ENCODE measurements at regions not wholly inside any gene's neighbourhood (a gene's known extent, or its start where the extent isn't known, plus 50 kb on each side); places are given as distances from the start of the nearest gene placed in this dataset.

- Mint-ChIP-seq H3K4me3 (no peak overlapping the region), H3K36me3 (ENCODE audit: low read depth) (no peaks in the 10 kb centered on the region), H3K9me3 (no peaks in the 10 kb centered on the region), H3K27me3 (ENCODE audit: low read depth) (no peaks in the 10 kb centered on the region), H3K4me1 (peaks cover 8% of the 10 kb centered on the region), H3K27ac (ENCODE audit: unreplicated experiment) (peak overlapping the region; percentile 16)
- no peak for TF ChIP-seq CTCF (conservative IDR thresholded peaks at IDR 0.05)
- no peak for DNase-seq (ENCODE audit: low read depth, low spot score)
Measured at GRCh38 chr5:34580983-34581382, 75.1 kb upstream of the RAI14 start.

GRCh38 chr5:34582371-34582770, 73.8 kb upstream of the RAI14 start:
- TF ChIP-seq CTCF (conservative IDR thresholded peaks at IDR 0.05), result no peak
- H3K27ac Mint-ChIP-seq (ENCODE audit: unreplicated experiment), result no peak overlapping the region
- H3K36me3 Mint-ChIP-seq (ENCODE audit: low read depth), result no peaks in the 10 kb centered on the region
- no peaks in the 10 kb centered on the region for H3K9me3 Mint-ChIP-seq
- H3K4me3 Mint-ChIP-seq, result no peak overlapping the region
- H3K27me3 Mint-ChIP-seq (ENCODE audit: low read depth), result peaks cover 2% of the 10 kb centered on the region
- H3K4me1 Mint-ChIP-seq, result peaks cover 10% of the 10 kb centered on the region
- no peak for DNase-seq (ENCODE audit: low read depth, low spot score)

GRCh38 chr5:34583167-34583566, 73.0 kb upstream of the RAI14 start:
- H3K9me3 Mint-ChIP-seq, result no peaks in the 10 kb centered on the region
- TF ChIP-seq CTCF (conservative IDR thresholded peaks at IDR 0.05), result no peak
- no peak overlapping the region for H3K4me3 Mint-ChIP-seq

GRCh38 chr5:34584165-34584564, 72.0 kb upstream of the RAI14 start:
- no peaks in the 10 kb centered on the region for H3K36me3 Mint-ChIP-seq (ENCODE audit: low read depth)
- H3K4me1 Mint-ChIP-seq, result peaks cover 18% of the 10 kb centered on the region

More at GRCh38 chr5:34583167-34583566, 73.0 kb upstream of the RAI14 start:
- H3K27ac Mint-ChIP-seq (ENCODE audit: unreplicated experiment), result no peak overlapping the region
- DNase-seq (ENCODE audit: low read depth, low spot score), result no peak
- peaks cover 18% of the 10 kb centered on the region for H3K4me1 Mint-ChIP-seq
- peaks cover 2% of the 10 kb centered on the region for H3K27me3 Mint-ChIP-seq (ENCODE audit: low read depth)
- H3K36me3 Mint-ChIP-seq (ENCODE audit: low read depth), result no peaks in the 10 kb centered on the region

GRCh38 chr5:34585601-34586104, 70.5 kb upstream of the RAI14 start:
- Mint-ChIP-seq H3K27me3 (ENCODE audit: low read depth) (peaks cover 2% of the 10 kb centered on the region), H3K9me3 (no peaks in the 10 kb centered on the region), H3K4me1 (peaks cover 18% of the 10 kb centered on the region), H3K36me3 (ENCODE audit: low read depth) (no peaks in the 10 kb centered on the region), H3K27ac (ENCODE audit: unreplicated experiment) (no peak overlapping the region), H3K4me3 (no peak overlapping the region)
- no peak for DNase-seq (ENCODE audit: low read depth, low spot score)
- TF ChIP-seq CTCF (conservative IDR thresholded peaks at IDR 0.05), result no peak

More at GRCh38 chr5:34584165-34584564, 72.0 kb upstream of the RAI14 start:
- no peak overlapping the region for H3K4me3 Mint-ChIP-seq
- peaks cover 2% of the 10 kb centered on the region for H3K27me3 Mint-ChIP-seq (ENCODE audit: low read depth)
- no peak for TF ChIP-seq CTCF (conservative IDR thresholded peaks at IDR 0.05)
- no peak for DNase-seq (ENCODE audit: low read depth, low spot score)
- H3K9me3 Mint-ChIP-seq, result no peaks in the 10 kb centered on the region
- H3K27ac Mint-ChIP-seq (ENCODE audit: unreplicated experiment), result no peak overlapping the region

Measured in neural crest cell (in vitro differentiated cells).